Activated B cell treated with CpG ODN at 0.5 μM for 24 hours (primary cell): ENCODE measurements at regions not wholly inside any gene's neighbourhood (a gene's known extent, or its start where the extent isn't known, plus 50 kb on each side); places are given as distances from the start of the nearest gene placed in this dataset.

ENCODE experiments used
- ATAC-seq: fragments of 200-7000 bp; cut with Tn5 transposase; one replicate; pipeline ENCODE4 v1.10.0; 2021; ENCODE audit warnings: low read depth, mild to moderate bottlenecking, moderate library complexity
- CTCF ChIA-PET: fragments of 350-600 bp; sonication (Branson Sonifier 250); formaldehyde crosslinking; loops from one replicate; lab custom pipeline; 2021; ENCODE audit warnings: antibody characterized with exemption; lab: Charles Lee
- POLR2A ChIA-PET: fragments of 350-600 bp; sonication (Branson Sonifier 250); formaldehyde crosslinking; loops from one replicate; lab custom pipeline; 2021; ENCODE audit warnings: antibody characterized with exemption; lab: Charles Lee
- DNase-seq: peaks from one replicate; pipeline ENCODE4 v3.0.0; 2022
- H3K27ac Mint-ChIP-seq: one replicate; pipeline ENCODE4 v1.8.0; 2020; ENCODE audit warnings: mixed read lengths
- H3K27me3 Mint-ChIP-seq: one replicate; pipeline ENCODE4 v1.8.0; 2021; ENCODE audit warnings: mixed read lengths
- H3K36me3 Mint-ChIP-seq: one replicate; pipeline ENCODE4 v1.8.0; 2021; ENCODE audit warnings: low read depth, mixed read lengths
- H3K4me1 Mint-ChIP-seq: one replicate; pipeline ENCODE4 v1.8.0; 2021; ENCODE audit warnings: mixed read lengths
- H3K4me3 Mint-ChIP-seq: one replicate; pipeline ENCODE4 v1.8.0; 2020; ENCODE audit warnings: mild to moderate bottlenecking, mixed read lengths
- H3K9me3 Mint-ChIP-seq: one replicate; pipeline ENCODE4 v1.8.0; 2020; ENCODE audit warnings: mixed read lengths
- CTCF ChIP-seq: fragments of 200-600 bp; IDR thresholded peaks from one replicate; pipeline ENCODE4 v1.8.0; 2022; ENCODE audit warnings: antibody characterized with exemption, mild to moderate bottlenecking
- intact Hi-C: fragments of 100-400 bp; cut with micrococcal nuclease; formaldehyde crosslinking; loops from one replicate; pipeline ENCODE4 v1.15.1; 2024

GRCh38 chr2:23280401-23280800, 104.6 kb upstream of the KLHL29 start:
- ATAC-seq, result no peak
- intact Hi-C loops, result no loop called here
- H3K4me3 Mint-ChIP-seq, result no peak overlapping the region
- TF ChIP-seq CTCF, result no peak
- DNase-seq, result no peak
- no peaks in the 10 kb centered on the region for H3K36me3 Mint-ChIP-seq
- H3K27ac Mint-ChIP-seq, result no peak overlapping the region
- CTCF ChIA-PET, result no interaction called here
- H3K27me3 Mint-ChIP-seq, result peaks cover 10% of the 10 kb centered on the region
- H3K9me3 Mint-ChIP-seq, result peaks cover 3% of the 10 kb centered on the region
- H3K4me1 Mint-ChIP-seq, result no peaks in the 10 kb centered on the region
- POLR2A ChIA-PET, result no interaction called here

- ATAC-seq, result no peak
- ChIA-PET CTCF (no interaction called here), POLR2A (no interaction called here)
- no peak for DNase-seq
- TF ChIP-seq CTCF, result no peak
- peaks cover 5% of the 10 kb centered on the region for H3K27me3 Mint-ChIP-seq
- no peaks in the 10 kb centered on the region for H3K4me1 Mint-ChIP-seq
- H3K9me3 Mint-ChIP-seq, result peaks cover 3% of the 10 kb centered on the region
- intact Hi-C loops, result no loop called here
- no peak overlapping the region for H3K27ac Mint-ChIP-seq
- H3K4me3 Mint-ChIP-seq, result no peak overlapping the region
- no peaks in the 10 kb centered on the region for H3K36me3 Mint-ChIP-seq
Observed at GRCh38 chr2:23283653-23284052, 101.3 kb upstream of the KLHL29 start.

GRCh38 chr2:23285091-23285800, 99.7 kb upstream of the KLHL29 start:
- no peak for DNase-seq
- CTCF ChIA-PET, result no interaction called here
- POLR2A ChIA-PET, result no interaction called here
- H3K4me3 Mint-ChIP-seq, result no peak overlapping the region
- H3K27ac Mint-ChIP-seq, result no peak overlapping the region
- no peaks in the 10 kb centered on the region for H3K36me3 Mint-ChIP-seq
- intact Hi-C loops, result no loop called here
- H3K27me3 Mint-ChIP-seq, result peaks cover 4% of the 10 kb centered on the region
- no peaks in the 10 kb centered on the region for H3K4me1 Mint-ChIP-seq
- ATAC-seq, result no peak
- no peak for TF ChIP-seq CTCF
- H3K9me3 Mint-ChIP-seq, result peaks cover 3% of the 10 kb centered on the region

GRCh38 chr2:23286031-23286757, 98.8 kb upstream of the KLHL29 start:
- DNase-seq (no peak), ATAC-seq (no peak)
- Mint-ChIP-seq H3K27ac (no peak overlapping the region), H3K9me3 (peaks cover 3% of the 10 kb centered on the region), H3K36me3 (no peaks in the 10 kb centered on the region), H3K4me1 (no peaks in the 10 kb centered on the region), H3K27me3 (peaks cover 5% of the 10 kb centered on the region), H3K4me3 (no peak overlapping the region)
- intact Hi-C loops, result no loop called here
- POLR2A ChIA-PET, result no interaction called here
- CTCF ChIA-PET, result no interaction called here
- TF ChIP-seq CTCF, result no peak
